ENCODE measurements at regions not wholly inside any gene's neighbourhood (a gene's known extent, or its start where the extent isn't known, plus 50 kb on each side); places are given as distances from the start of the nearest gene placed in this dataset.
"Not testable (repeated sequence)": the region's sequence is repeated elsewhere in the genome, so short reads cannot be mapped to it uniquely, and the experiment has no call there.

DNA sequence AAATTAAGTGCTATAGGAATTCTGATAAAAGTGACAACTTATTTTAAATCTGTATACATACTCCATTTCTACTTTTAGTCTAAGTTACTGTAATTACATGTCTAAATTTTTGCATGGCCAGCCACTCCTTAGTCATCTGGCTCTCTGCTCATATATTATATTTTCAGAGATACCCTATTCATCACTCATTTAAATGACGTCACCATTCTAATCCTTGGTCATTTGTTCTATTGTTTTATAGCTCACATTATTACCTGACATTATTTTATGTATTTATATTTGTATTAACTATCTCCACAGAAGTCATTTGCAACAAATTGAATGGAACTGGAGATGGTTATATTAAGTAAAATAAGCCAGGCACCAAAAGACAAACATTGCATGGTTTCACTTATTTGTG, 179.6 kb upstream of the CXorf51A start:
- Histone ChIP-seq H3K9ac (ENCODE audit: low read length) (no peak overlapping the region), H3K27me3 (ENCODE audit: control insufficient read depth, insufficient read depth, low read length) (no peaks in the 10 kb centered on the region), H3K36me3 (ENCODE audit: control insufficient read depth, low read depth, low read length) (no peaks in the 10 kb centered on the region), H3K27ac (ENCODE audit: low read length) (no peak overlapping the region), H3K4me1 (ENCODE audit: control insufficient read depth, low read depth, low read length) (no peaks in the 10 kb centered on the region), H3K9me3 (ENCODE audit: control insufficient read depth, low read depth, low read length) (peaks cover 43% of the 10 kb centered on the region), H3K4me3 (ENCODE audit: low read length) (no peak overlapping the region)

DNA sequence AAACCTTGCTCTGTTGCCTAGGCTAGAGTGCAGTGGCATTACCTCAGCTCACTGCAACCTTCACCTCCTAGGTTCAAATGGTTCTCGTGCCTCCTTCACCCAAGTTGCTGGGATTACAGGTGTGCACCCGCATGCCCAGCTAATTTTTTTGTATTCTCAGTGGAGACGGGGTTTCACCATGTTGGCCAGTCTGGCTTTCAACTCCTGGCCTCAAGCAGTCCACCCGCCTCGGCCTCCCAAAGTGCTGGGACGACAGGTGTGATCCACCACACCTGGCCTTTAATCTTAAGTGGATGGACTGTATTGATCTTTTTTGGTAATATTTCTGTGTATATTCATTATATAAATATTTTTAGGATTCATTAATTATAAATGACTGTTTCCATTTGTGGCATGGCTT, 158.7 kb upstream of the CXorf51A start:
- H3K4me3 ChIP-seq (ENCODE audit: low read length), result no peak overlapping the region
- H3K27ac ChIP-seq (ENCODE audit: low read length), result no peak overlapping the region
- no peaks in the 10 kb centered on the region for H3K36me3 ChIP-seq (ENCODE audit: control insufficient read depth, low read depth, low read length)
- H3K4me1 ChIP-seq (ENCODE audit: control insufficient read depth, low read depth, low read length), result no peaks in the 10 kb centered on the region
- H3K9me3 ChIP-seq (ENCODE audit: control insufficient read depth, low read depth, low read length), result peaks cover 28% of the 10 kb centered on the region
- no peak overlapping the region for H3K9ac ChIP-seq (ENCODE audit: low read length)
- no peaks in the 10 kb centered on the region for H3K27me3 ChIP-seq (ENCODE audit: control insufficient read depth, insufficient read depth, low read length)

DNA sequence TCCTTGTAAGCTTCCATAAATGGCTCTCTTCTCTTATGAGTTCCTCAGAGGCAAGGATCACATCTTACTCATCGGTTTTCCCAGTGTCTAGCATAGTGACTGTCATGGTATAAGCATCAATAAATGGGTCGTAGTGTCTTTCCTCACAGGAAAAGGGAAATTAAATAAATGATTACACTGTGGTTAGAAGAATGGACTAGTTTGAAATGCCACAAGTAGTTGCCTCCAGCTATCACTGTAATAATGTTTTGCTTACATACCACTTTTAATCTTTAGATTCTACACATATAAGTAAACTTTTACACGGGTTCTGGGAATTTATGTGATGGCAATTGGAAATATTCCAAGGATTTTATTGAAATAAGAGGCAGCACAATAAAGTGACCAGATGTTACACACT, 152.8 kb upstream of the CXorf51A start:
- no peaks in the 10 kb centered on the region for H3K36me3 ChIP-seq (ENCODE audit: control insufficient read depth, low read depth, low read length)
- H3K9me3 ChIP-seq (ENCODE audit: control insufficient read depth, low read depth, low read length), result peaks cover 43% of the 10 kb centered on the region
- H3K4me1 ChIP-seq (ENCODE audit: control insufficient read depth, low read depth, low read length), result no peaks in the 10 kb centered on the region
- H3K4me3 ChIP-seq (ENCODE audit: low read length), result no peak overlapping the region
- no peak overlapping the region for H3K27ac ChIP-seq (ENCODE audit: low read length)
- no peaks in the 10 kb centered on the region for H3K27me3 ChIP-seq (ENCODE audit: control insufficient read depth, insufficient read depth, low read length)
- H3K9ac ChIP-seq (ENCODE audit: low read length), result no peak overlapping the region

DNA sequence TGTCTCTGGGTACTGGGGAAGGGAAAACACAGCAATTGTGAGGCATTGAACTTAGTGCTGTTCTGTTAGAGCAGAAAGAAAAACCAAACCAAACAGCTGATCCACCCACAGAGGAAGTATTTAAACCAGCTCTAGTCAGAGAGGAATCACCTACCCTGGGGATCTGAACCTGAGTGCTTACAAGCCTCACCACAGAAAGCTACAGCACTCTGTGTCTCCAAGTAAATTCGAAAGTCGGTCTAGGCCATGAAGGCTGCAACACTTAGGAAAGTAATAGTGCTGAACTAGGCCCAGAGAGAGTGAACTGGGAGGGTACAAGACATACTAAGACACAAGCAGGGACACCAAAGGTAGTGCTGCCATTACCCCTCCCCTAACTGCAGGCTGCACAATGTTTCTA, 142.2 kb upstream of the CXorf51A start:
- Histone ChIP-seq H3K27ac (ENCODE audit: low read length) (no peak overlapping the region), H3K9ac (ENCODE audit: low read length) (no peak overlapping the region), H3K27me3 (ENCODE audit: control insufficient read depth, insufficient read depth, low read length) (no peaks in the 10 kb centered on the region), H3K9me3 (ENCODE audit: control insufficient read depth, low read depth, low read length) (peaks cover 55% of the 10 kb centered on the region), H3K4me1 (ENCODE audit: control insufficient read depth, low read depth, low read length) (no peaks in the 10 kb centered on the region), H3K4me3 (ENCODE audit: low read length) (no peak overlapping the region), H3K36me3 (ENCODE audit: control insufficient read depth, low read depth, low read length) (no peaks in the 10 kb centered on the region)

DNA sequence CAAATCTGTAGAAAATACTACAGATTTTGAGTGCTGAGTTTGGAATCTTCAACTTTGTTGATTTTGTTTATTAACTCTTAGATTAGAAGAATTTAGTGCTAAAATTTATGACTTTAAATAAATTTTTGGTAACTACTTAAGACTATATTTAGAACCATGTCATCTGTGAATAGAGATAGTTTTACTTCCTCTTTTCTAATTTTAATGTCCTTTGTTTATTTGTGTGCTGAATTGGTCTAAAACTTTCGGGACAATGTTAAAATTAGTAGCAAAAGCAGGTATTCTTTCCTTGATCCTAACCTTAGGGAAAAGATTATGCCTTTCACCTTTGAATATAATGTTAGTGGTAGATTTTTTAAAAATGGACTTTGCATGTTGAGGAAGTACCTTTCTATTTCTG, 119.7 kb upstream of the CXorf51A start:
- no peaks in the 10 kb centered on the region for H3K4me1 ChIP-seq (ENCODE audit: control insufficient read depth, low read depth, low read length)
- peaks cover 43% of the 10 kb centered on the region for H3K9me3 ChIP-seq (ENCODE audit: control insufficient read depth, low read depth, low read length)
- no peaks in the 10 kb centered on the region for H3K27me3 ChIP-seq (ENCODE audit: control insufficient read depth, insufficient read depth, low read length)
- H3K36me3 ChIP-seq (ENCODE audit: control insufficient read depth, low read depth, low read length), result no peaks in the 10 kb centered on the region
- no peak overlapping the region for H3K4me3 ChIP-seq (ENCODE audit: low read length)
- no peak overlapping the region for H3K27ac ChIP-seq (ENCODE audit: low read length)
- H3K9ac ChIP-seq (ENCODE audit: low read length), result no peak overlapping the region

DNA sequence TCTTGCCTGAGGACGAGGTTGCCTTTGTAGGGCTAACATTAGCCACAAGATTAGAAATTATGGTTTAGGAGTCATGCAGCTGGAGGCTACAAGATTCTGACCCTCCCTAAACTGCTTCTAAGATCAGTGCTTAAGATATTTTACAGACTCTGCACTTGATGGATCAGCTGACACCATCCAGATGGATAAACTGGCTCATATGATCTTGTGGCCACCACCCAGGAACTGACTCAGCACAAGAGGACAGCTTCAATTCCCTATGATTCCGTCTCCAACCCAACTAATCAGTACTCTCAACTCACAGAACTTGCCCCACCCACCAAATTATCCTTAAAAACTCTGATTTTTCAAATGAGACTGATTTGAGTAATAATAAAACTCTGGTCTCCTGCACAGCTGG, 118.5 kb upstream of the CXorf51A start:
- H3K9ac ChIP-seq (ENCODE audit: low read length); H3K4me1 ChIP-seq (ENCODE audit: control insufficient read depth, low read depth, low read length); H3K4me3 ChIP-seq (ENCODE audit: low read length); H3K36me3 ChIP-seq (ENCODE audit: control insufficient read depth, low read depth, low read length); H3K27me3 ChIP-seq (ENCODE audit: control insufficient read depth, insufficient read depth, low read length); H3K27ac ChIP-seq (ENCODE audit: low read length): not testable (repeated sequence)
- H3K9me3 ChIP-seq (ENCODE audit: control insufficient read depth, low read depth, low read length), result peaks cover 42% of the 10 kb centered on the region

DNA sequence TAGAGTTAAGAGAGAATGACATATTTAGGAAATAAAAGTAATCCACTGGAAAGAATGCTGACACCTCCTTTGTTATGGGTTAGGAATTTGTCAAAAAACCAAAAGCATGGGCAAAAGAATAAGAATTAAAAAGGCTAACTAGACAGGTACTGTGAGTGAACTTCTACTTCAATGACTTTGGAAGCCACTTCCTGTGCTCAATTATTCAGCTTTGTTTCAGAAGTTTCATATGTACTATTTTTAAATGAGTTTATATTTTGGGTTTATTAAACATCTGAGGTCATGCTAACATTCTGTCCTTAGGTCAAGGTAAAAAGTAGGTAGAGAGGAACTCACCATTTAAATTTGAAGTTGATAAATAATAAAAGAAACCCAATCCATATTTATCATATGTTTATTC, 106.7 kb upstream of the CXorf51A start:
- H3K27me3 ChIP-seq (ENCODE audit: control insufficient read depth, insufficient read depth, low read length), result no peaks in the 10 kb centered on the region
- H3K9ac ChIP-seq (ENCODE audit: low read length), result no peak overlapping the region
- no peak overlapping the region for H3K27ac ChIP-seq (ENCODE audit: low read length)
- H3K9me3 ChIP-seq (ENCODE audit: control insufficient read depth, low read depth, low read length), result peaks cover 55% of the 10 kb centered on the region
- no peaks in the 10 kb centered on the region for H3K4me1 ChIP-seq (ENCODE audit: control insufficient read depth, low read depth, low read length)
- H3K4me3 ChIP-seq (ENCODE audit: low read length), result no peak overlapping the region
- no peaks in the 10 kb centered on the region for H3K36me3 ChIP-seq (ENCODE audit: control insufficient read depth, low read depth, low read length)

DNA sequence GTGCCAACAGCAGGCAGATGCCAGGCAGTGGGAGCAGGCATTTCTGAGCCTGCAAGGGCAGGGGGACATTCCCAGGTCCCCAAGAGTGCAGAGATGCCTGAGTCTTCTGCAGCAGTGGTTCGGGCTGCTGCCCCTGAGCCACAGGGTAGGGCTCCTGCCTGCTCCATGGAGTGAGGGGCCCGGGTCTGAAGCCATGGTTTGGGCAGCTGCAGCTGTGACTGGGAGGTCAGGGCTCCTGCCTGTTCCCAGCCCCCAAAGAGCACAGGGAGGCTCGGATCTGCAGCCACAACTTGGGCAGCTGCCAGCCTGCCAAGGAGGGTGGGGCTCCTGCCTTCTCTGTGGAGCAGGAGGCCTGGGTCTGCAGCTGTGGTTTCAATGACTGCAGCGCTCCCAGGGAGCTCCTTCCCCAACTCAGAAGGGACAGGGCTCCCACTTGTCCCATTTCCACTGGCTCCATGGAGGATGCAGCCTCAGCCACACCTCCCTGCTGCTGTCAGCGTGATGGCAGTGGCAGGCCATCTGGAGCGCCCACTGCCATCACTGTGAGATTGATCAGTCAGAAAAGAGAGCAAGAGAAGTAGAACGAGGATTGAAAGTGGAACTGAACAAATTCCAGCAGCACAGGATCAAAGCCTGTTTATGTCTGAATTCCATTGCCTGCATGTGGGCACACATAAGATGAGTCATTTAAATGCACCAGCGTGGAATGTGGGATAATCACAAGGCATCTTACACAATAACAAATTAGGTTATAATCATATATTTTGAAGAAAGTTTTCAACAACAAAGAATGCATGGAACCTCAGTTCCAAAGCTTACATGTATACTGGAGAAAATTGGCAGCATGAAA, 93.1 kb upstream of the CXorf51A start:
- no peak overlapping the region for H3K9ac ChIP-seq (ENCODE audit: low read length)
- no peaks in the 10 kb centered on the region for H3K27me3 ChIP-seq (ENCODE audit: control insufficient read depth, insufficient read depth, low read length)
- no peaks in the 10 kb centered on the region for H3K36me3 ChIP-seq (ENCODE audit: control insufficient read depth, low read depth, low read length)
- H3K9me3 ChIP-seq (ENCODE audit: control insufficient read depth, low read depth, low read length), result peaks cover 25% of the 10 kb centered on the region
- H3K4me3 ChIP-seq (ENCODE audit: low read length), result no peak overlapping the region
- no peaks in the 10 kb centered on the region for H3K4me1 ChIP-seq (ENCODE audit: control insufficient read depth, low read depth, low read length)
- no peak overlapping the region for H3K27ac ChIP-seq (ENCODE audit: low read length)

DNA sequence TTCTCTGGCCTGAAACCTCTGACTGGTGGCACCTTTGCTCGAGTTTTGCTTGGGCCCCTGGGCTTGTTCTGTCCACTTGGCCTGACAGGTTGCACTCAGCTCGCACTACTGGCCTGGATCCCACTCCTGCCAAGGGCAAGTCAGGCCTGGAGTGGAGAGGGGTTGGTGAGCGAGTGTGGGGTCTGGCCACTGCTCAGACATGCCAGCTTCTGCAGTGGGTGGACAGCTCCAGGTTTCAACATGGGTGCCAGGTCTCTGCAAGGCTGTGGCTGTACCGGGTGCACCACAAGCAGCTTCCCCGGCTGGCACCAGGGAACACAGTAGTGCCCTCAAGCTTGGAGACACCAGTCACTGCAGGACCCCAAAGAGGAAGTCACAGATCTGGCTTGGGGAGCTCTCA, 91.6 kb upstream of the CXorf51A start:
- no peak overlapping the region for H3K27ac ChIP-seq (ENCODE audit: low read length)
- peaks cover 28% of the 10 kb centered on the region for H3K9me3 ChIP-seq (ENCODE audit: control insufficient read depth, low read depth, low read length)
- no peaks in the 10 kb centered on the region for H3K4me1 ChIP-seq (ENCODE audit: control insufficient read depth, low read depth, low read length)

DNA sequence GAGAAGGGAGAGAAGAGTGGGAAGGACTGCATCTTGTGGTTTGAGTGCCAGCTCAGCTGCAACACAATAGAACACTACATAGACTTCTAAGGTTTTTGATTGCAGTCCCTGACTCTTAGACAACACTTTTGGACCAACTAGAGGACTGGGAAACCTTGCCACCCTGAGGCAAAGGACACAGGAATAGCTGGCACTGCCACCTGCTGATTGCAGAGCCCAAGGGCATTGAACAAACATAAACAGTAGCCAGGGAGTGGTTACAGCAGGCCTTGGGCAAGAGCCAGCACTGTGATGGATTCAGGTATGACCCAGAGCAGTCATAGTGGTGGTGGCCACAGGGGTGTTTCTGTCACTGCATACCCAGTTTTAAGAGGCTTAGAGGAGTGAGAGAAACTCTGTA, 72.5 kb upstream of the CXorf51A start:
- H3K27me3 ChIP-seq (ENCODE audit: control insufficient read depth, insufficient read depth, low read length), result no peaks in the 10 kb centered on the region
- no peaks in the 10 kb centered on the region for H3K36me3 ChIP-seq (ENCODE audit: control insufficient read depth, low read depth, low read length)
- H3K4me1 ChIP-seq (ENCODE audit: control insufficient read depth, low read depth, low read length), result no peaks in the 10 kb centered on the region
- no peak overlapping the region for H3K9ac ChIP-seq (ENCODE audit: low read length)
- H3K9me3 ChIP-seq (ENCODE audit: control insufficient read depth, low read depth, low read length), result peaks cover 39% of the 10 kb centered on the region
- no peak overlapping the region for H3K4me3 ChIP-seq (ENCODE audit: low read length)
- no peak overlapping the region for H3K27ac ChIP-seq (ENCODE audit: low read length)

More for the DNA sequence above, 91.6 kb upstream of the CXorf51A start:
- Histone ChIP-seq H3K4me3 (ENCODE audit: low read length) (no peak overlapping the region), H3K27me3 (ENCODE audit: control insufficient read depth, insufficient read depth, low read length) (no peaks in the 10 kb centered on the region), H3K36me3 (ENCODE audit: control insufficient read depth, low read depth, low read length) (no peaks in the 10 kb centered on the region), H3K9ac (ENCODE audit: low read length) (no peak overlapping the region)

DNA sequence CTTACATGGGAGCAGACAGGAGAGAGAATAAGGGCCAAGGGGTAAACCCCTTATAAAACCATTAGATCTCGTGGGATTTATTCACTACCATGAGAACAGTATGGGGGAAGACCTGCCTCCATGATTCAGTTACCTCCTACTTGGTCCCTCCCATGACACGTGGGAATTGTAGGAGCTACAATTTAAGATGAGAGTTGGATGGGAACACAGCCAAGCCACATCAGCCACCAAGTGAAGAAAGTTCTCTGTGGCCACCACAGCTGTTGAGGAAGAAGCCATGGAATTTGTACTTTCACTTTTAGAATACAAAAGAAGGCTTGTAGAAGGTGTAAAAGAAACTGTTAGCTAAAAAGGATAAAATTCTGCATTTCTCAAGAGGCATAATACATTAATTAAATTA, 67.0 kb upstream of the CXorf51A start:
- no peaks in the 10 kb centered on the region for H3K36me3 ChIP-seq (ENCODE audit: control insufficient read depth, low read depth, low read length)
- H3K9ac ChIP-seq (ENCODE audit: low read length), result no peak overlapping the region
- H3K4me1 ChIP-seq (ENCODE audit: control insufficient read depth, low read depth, low read length), result no peaks in the 10 kb centered on the region
- H3K27me3 ChIP-seq (ENCODE audit: control insufficient read depth, insufficient read depth, low read length), result no peaks in the 10 kb centered on the region
- H3K4me3 ChIP-seq (ENCODE audit: low read length), result no peak overlapping the region
- H3K27ac ChIP-seq (ENCODE audit: low read length), result no peak overlapping the region
- H3K9me3 ChIP-seq (ENCODE audit: control insufficient read depth, low read depth, low read length), result peaks cover 33% of the 10 kb centered on the region

DNA sequence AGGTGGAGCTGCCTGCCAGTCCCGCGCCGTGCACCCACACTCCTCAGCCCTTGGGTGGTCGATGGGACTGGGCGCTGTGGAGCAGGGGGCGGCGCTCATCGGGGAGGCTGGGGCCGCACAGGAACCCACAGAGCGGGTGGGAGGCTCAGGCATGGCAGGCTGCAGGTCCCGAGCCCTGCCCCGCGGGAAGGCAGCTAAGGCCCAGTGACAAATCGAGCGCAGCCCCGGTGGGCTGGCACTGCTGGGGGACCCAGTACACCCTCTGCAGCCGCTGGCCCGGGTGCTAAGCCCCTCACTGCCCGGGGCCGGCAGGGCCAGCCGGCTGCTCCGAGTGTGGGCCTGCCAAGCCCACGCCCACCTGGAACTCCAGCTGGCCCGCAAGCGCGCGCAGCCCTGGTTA, 52.3 kb upstream of the CXorf51A start:
- not testable (repeated sequence) for H3K9ac ChIP-seq (ENCODE audit: low read length); H3K4me3 ChIP-seq (ENCODE audit: low read length); H3K27ac ChIP-seq (ENCODE audit: low read length); H3K36me3 ChIP-seq (ENCODE audit: control insufficient read depth, low read depth, low read length); H3K4me1 ChIP-seq (ENCODE audit: control insufficient read depth, low read depth, low read length); H3K27me3 ChIP-seq (ENCODE audit: control insufficient read depth, insufficient read depth, low read length)
- H3K9me3 ChIP-seq (ENCODE audit: control insufficient read depth, low read depth, low read length), result peaks cover 37% of the 10 kb centered on the region

Data from iPS-18a (cell line).